GM18511 (cell line): ENCODE measurements at regions not wholly inside any gene's neighbourhood (a gene's known extent, or its start where the extent isn't known, plus 50 kb on each side); places are given as distances from the start of the nearest gene placed in this dataset.

Experiments used
- ATAC-seq: cut with Tn5 transposase; IDR thresholded peaks from one replicate; pipeline ENCODE4 v1.9.1; 2021; ENCODE audit warnings: mild to moderate bottlenecking, moderate library complexity; ENCODE audit not compliant: unreplicated experiment

DNA sequence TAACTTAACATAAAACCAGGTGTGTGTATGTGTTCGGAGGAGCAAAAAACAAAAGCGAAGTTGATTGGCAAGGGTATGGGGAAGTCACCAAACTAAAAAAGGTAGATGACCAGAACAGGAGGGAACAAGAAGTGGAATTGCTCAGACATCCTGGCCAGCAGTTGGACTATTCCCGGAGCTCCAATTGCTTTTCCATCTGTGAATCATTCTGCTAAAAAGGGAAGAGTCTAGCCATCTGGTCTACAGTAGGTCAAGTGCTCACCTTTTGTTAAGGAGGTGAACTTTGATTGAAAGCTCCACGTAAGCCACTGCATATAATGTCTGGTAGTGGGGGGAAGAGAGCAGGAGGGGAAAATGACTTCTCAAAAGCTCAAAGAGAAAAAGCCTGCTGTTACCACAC lies 50.0 kb upstream of the BET1 start:
- ATAC-seq, result no peak

DNA sequence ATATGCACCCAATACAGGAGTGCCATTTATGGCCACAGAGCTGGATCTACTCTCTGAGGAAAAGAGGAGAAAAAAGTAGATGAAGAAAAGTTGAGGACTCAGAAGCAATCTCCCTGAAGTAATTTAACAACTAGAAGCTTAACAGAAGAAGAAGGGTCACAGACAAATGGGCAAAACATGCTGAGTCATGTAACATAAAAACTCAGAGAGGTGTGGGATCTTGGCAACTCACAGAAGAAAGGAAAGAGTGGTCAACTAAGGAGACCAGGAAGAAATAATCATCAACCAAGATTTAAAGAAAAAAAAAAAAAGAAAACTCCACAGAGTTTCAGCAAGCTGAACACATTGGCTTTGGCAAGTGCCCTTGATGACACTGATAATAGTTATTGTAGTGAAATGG lies 51.8 kb upstream of the BET1 start:
- no peak for ATAC-seq

DNA sequence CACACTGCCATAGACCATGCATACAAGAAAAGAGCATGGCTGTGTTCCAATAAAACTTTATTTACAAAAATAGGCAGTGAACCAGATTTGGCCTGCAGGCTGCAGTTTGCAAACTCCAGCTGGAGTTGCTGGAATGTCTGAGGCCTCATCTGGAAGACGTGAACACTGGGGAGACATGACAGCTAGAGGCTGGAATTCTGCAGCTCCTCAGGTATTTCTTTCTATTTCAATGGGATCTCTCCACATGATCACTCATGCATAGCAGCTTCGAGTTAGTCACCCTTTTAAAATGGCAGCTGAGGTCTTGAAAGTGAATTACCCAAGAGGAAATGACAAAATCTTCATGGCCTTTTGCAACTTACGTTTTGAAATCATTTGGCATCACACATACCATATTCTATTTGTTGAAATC lies 52.6 kb upstream of the BET1 start:
- ATAC-seq, result no peak

DNA sequence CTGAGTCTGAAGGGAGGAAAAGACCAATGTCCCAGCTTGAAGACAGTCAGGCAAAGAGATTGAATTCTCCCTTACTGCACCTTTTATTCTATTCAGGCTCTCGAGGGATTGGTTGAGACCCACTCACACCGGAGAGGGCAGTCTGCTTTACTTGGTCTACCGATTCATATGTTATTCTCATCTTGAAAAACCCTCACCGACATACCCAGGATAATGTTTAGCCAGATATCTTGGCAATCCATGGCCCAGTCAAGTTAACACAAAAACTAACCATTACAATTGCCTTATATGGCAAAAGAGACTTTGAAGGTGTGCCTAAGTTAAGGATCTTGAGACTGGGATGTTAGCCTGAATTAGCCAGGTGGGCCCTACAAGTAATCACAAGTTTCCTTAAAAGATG lies 53.8 kb upstream of the BET1 start:
- no peak for ATAC-seq

DNA sequence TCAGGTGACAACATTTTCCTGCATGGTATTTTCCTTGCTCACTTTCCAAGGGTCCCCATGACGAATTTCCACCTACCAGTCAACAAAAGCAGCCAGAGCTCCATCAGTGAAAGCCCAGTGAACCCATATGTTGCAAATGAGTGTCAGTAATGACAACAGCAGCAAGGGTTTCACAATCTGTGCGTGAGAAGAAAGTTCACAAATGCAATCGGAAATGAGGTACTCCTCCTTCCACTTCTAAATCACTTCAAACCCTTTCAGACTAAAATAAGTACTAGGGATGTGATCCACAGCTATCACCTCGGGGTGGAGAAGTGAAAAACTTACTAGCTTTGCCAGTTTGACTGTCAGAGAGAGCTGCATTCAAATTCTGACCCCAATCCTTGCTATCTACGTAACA lies 55.6 kb upstream of the BET1 start:
- peak; percentile 73 for ATAC-seq

DNA sequence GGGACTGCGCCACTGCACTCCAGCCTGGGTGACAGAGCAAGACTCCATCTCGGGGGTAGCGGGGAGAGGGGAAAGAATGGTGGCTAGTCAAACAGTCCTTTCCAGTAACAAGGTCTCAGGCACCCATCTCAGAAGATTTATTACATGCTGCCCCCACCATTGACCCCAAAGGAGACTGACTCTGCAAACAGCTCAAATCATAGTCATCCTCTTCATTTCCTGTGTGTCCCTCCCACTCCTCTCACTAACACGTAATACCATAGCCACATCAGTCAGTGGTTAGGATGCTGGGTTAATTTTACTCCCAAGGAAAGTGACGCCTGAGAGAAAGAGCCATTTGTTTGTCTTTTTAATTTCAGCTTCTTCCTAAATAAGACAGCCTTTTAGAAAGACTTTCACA lies 56.6 kb upstream of the BET1 start:
- ATAC-seq, result peak; percentile 40

DNA sequence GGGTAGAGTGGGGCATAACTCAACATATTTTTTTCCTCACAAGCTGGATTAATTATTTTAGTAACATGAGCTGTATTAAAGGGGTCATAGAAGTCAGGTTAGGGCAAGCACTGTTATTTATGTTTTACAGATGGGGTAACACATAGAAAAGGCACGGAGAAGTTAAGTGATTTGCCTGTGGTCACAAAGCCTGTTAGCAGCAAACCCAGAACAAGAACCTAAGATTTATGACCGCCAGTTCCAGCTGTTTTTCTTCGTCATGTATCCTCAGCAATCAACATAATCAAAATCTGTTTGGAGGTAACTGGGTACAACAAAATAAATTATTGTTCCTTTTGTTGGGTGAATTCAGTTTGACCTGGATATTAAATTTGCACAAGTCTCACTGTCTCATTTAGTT lies 57.2 kb upstream of the BET1 start:
- no peak for ATAC-seq

DNA sequence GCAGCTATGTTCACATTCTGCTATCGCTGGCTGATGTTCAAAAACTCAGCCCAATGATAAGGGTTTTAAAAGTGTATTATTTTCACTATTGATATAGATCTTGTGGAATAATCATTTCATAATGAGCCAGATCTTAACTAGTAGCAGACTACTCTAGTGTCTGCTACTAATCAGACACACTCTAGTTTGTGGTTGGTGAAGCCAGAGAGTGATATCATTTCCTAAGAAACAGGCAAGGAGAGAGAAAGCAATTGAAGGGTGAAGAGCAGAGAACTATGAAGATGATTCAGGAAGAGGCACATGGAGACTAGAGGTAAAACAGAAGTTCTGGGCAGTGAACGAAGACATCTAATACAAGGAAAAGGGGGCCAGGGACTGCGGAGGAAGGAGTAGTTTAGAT lies 58.2 kb upstream of the BET1 start:
- ATAC-seq, result peak; percentile 33

DNA sequence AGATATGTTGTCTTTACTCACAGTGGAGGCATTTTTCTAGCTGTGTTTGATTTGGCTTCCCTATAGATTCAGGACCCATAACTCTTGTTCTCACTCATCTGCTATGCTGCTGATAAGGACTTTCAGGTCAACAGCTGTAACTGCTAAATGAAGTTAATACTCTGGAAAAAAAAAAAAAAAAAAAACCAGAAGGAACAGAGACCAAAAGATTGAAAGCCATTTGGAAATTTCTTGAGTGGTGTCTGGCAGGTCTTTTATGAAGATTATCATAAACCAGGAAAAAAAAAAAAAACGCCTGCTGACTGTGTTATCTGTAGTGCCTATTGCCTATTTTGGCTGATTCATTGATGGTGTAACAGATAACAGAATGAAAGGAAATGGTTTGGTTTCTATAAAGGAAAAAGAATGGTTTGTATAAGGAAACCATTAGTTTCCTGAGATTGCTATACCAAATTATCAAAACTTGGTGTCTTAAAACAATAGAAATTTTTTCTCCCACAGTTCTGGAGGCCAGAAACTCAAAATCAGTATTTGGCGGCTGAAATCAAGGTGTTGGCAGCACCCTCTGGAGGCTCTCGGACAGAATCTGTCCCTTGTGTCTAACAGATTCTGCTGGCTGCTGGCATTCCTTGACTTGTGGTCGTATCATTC lies 60.5 kb upstream of the BET1 start:
- no peak for ATAC-seq

DNA sequence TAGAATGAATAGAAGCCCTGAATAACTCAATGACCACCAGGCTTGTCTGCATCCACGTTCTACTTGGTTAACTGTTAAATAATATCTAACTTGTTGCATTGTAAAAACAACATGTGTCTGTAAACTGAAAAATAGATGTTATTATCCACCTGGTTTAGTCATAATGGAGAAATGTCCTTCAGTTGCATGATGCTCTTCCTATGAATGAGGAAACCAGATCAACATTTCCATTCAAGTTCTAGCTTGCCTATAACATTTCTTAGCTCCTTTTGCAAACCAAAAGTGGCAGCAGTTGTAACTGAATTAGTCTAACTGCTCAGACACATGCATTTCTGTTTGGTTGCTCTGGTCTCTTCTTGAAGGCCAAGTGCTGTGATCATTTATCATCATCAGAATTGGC lies 62.9 kb upstream of the BET1 start:
- ATAC-seq, result no peak

DNA sequence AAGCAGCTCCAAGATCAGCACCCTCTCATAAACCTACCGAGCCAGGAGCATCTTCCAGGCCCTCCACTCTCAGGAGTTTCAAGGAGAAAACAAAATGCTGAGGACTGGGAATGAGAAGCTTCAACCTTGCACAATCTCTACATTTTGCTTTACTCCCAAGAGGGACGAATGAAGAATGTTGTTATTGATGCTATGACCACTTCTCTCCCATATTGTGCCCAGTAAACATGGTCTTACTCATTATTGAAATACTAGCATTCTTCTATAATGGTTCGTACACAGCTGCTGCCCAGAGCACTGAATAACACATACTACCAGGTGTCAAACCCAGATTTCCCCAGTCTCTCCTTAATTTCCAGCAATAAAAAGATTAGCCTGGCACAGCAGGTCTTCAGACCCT lies 63.4 kb upstream of the BET1 start:
- ATAC-seq, result no peak

DNA sequence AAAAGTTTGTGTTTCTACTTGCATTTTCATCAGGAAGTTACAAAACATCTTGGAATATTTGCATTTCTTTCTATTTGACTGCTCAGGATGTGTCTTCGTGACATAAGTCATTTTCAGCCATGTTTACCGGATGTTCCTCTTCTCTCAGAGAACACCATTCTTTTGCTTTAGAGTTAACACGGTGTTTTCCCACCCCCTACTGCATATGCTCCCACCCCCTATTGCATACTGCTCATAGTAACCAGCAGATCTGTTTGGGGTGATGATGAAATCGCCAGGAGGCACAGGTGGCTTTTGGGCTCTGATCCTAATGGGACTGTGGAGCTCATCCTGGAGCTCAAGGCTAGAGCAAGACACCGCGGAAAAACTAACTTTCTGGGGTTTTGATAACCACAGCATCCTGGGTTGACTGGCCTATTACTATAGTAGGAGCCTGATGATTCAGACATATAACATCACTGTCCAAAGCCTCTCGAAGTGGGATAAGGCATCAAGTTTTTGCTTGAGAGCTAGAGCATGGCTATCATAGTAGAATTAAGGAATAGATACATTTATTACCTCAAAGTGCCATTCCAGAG lies 65.1 kb upstream of the BET1 start:
- peak; percentile 69 for ATAC-seq

DNA sequence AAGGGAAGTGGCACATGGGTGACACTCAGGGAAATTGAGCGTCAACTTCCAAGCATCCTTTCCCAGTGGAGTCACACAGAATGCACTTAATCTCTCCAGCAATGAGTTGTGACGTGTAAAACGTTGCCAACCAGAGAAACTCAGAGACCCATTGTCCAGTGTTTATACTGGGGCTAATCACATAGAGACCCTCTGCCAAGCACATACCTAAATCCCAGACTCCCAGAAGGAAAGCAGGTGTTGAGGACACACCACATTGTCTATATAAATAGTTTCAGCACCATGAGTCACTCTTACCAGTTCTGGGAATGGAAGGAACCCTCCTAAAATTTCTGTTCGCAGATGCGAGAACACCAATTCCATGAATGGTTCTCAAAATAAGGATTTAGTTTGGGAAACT lies 76.4 kb upstream of the BET1 start:
- no peak for ATAC-seq

DNA sequence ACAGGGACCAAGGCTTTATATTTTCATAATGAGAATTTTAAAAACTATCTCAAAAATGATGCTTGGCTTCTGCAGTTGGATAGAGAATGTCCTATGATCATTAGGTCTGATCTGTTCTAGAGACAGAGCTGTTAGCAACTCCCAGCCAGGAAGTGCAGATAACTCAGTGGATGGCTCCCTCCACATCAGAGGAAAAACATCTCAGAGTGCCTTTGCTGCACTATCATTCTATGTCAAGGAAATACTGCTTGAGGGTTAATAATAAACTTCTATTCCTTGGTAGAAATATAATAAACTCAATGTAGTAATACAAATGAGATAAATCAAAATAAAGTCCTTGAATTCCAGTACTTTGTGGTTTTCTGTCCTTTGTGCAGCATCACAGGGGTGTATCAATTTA lies 78.0 kb upstream of the BET1 start:
- no peak for ATAC-seq

DNA sequence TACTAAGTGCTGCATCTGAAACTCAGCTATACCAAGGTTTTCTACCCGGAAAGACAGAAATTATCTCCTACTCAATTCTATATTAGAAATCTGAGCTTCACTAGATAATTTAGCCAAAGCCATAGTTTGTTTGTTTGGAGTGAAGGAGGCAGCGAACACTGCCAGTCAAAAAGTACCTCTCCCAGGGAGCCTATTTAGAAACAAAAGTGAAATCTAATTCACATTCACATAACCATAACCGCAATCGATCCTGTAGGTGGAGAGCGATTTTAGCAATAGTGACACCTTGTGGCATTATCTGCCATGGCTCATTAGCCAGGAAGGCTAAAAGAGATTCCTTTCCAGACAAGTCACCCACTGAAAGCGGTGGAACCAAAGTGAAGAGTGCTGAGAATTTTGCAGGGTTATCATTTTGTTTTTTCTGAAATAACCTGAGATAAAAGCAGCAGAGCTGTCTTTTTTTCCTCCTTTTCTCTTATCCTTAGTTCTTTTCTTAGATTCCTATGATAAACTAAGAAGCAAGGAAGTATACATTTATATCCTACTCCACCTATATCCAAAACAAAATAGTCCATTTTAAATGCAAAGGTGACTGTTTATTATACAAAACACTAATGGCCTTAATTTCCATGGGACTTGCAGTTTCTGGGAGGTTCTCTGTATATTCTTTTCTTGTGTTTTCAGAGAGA lies 83.7 kb upstream of the BET1 start:
- peak; percentile 99 for ATAC-seq

DNA sequence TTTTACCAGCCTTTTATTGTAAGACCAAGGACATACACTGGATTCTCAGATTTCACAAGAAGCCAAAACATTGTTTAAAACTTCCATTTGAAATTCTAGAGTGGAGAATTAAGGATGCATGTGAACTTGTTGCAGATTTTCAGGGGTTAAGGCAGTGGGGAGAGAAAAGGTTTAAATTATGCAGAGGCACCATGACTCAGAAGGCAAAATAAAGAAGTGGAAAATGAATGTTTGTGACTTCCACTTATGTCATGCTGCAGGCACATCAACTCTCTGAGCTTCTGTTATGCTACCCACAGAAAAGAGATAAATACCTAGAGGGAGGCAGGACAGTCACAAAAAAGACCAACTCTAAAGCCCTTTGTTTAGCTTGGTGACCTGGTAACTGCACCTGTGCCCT lies 84.4 kb upstream of the BET1 start:
- ATAC-seq, result no peak

DNA sequence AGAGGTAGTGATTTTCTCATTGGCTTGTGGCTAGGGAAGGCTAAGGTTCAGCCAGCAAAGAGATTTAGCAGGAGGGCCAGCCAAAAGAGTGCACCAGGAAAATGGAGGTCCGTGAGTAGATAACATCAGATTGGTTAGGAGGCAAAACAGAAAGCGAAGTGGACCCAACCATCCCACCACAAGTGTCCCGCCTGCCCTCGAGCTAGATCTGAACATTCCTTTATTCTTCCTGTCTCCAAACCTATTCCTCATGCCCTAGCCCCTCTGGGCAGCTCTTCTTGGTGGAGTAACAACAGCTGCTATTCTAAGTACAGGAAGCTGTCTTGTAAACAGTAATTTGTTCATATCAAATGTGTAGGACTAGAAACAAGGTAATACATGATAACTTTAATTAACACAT lies 85.7 kb upstream of the BET1 start:
- no peak for ATAC-seq

DNA sequence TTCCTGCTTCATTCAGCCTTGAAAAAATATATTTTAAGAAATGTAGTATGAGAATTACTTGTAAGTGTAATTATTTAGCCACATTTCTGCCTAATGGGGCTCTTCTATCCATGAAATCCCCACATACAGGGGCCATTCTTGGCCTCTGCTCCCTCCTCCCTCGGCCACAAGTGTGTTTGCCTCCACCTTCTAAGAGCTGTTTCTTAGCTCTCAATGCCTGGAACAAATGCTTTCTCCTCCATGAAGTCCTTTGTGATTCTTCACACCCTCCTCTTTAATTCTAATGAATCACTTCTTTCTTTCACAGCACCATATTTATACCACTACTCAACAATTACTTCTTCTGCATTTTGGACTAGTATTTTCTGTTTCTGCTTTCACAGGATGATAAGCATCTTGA lies 88.8 kb upstream of the BET1 start:
- ATAC-seq, result no peak

DNA sequence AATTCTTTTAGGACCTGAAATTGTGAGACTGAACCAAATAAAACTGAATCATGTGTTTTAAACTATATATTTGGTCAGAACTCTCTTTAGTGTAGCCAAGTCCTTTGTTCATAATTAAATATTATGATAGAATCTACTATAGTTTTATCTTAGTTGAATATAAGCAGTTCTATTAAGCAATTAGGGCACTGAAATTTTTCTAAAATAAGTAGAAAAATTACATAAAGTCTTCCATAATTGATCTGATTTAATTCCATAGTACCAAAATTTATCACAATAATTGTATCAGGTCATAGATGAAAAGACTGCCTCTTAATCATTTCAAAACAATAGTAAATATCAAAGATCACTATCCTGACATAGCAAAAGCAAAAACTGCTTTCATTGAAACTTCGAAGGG lies 90.1 kb upstream of the BET1 start:
- ATAC-seq, result no peak

DNA sequence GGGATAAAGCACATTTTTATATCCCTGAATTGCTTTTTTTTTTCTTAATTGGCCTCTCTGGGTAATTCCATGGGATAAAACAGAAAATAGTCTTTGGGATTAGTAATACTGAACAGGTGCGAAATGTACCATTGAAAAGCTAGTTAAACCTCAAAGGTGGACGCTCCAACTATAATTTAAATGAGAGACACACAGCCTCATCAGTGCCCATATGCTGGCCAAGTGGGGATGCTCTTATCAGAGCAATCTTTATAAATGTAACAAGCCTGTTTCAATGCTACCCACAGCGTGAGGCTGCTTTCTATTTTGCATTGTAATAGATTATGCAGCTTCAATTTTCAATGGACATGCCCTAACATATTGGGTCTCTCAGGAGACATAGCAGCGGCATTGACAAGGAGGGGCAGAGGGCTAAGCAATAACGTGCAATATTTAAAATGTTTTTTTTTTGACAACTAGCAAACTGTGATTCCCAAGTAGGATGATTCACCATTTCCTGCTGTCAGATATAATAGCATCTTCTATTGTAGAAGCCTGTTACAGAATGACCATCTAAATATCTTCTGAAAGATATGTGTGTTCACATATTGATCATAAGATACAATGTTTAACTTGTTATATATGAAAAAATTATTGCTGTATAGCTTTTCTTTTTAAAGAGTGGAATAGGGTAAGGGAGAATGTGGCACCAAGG lies 91.3 kb upstream of the BET1 start:
- no peak for ATAC-seq

DNA sequence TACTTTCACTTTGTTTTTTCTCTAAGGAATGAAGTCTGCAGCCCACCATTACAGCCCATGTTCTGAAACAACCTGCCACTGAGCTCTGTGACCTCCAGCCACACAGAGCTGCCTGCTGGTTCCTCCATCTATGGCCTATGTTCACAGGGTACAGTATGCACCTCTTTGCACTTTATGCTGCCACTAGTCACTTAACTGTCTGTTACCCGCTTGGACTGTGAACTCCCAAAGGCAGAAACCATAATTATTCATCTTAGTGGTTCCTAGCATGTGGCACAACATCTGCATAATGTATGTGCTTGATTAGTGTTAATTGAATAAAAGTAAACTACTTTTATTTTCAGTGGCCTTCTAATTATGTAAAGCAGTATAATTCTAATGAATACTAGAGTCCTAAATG lies 95.5 kb upstream of the BET1 start:
- no peak for ATAC-seq

DNA sequence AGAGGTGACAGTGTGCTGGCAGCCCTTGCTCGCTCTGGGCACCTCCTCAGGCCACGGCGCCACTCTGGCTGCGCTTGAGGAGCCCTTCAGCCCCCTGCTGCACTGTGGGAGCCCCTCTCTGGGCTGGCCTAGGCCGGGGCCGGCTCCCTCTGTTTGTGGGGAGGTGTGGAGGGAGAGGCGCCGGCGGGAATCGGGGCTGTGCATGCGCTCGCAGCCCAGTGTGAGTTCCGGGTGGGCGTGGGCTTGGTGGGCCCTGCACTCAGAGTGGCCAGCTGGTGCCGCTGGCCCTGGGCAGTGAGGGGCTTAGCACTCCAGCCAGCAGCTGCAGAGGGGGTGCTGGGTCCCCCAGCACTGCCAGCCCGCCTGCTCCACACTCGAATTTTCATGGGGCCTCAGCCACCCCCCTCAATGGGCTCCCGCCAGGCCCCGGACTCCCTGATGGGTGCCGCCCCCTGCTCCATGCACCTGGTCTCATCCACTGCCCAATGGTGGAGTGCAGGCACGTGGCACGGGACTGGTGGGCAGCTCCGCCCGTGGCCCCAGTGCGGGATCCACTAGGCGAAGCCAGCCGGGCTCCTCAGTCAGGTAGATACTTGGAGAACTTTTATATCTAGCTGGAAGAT lies 96.7 kb upstream of the BET1 start:
- ATAC-seq, result no peak
